HL-60 (cell line): ENCODE measurements at regions not wholly inside any gene's neighbourhood (a gene's known extent, or its start where the extent isn't known, plus 50 kb on each side); places are given as distances from the start of the nearest gene placed in this dataset.

Experiments used
- CTCF ChIP-seq: IDR thresholded peaks from one replicate; pipeline ENCODE4 v1.5.1; 2011; ENCODE audit warnings: low read length, control low read depth, inconsistent platforms; ENCODE audit not compliant: insufficient read depth
- POLR2AphosphoS5 ChIP-seq: IDR thresholded peaks from 2 replicates; pipeline ENCODE4 v1.6.1; 2012; ENCODE audit warnings: low read depth

- TF ChIP-seq POLR2AphosphoS5, result no peak
- TF ChIP-seq CTCF, result no peak
These were observed 164.1 kb downstream of the SPTSSA start for GRCh38 chr14:34297786-34298520.
